22Rv1 (cell line): ENCODE measurements at regions not wholly inside any gene's neighbourhood (a gene's known extent, or its start where the extent isn't known, plus 50 kb on each side); places are given as distances from the start of the nearest gene placed in this dataset.

ENCODE experiments used
- H3K27ac ChIP-seq: fragments of 450-650 bp; 2 replicates; pipeline ENCODE4 v1.5.1; 2017
- ZFX ChIP-seq: fragments of 450-650 bp; IDR thresholded peaks from 2 replicates; pipeline ENCODE4 v1.6.1; 2017; ENCODE audit warnings: antibody characterized with exemption, borderline replicate concordance
- TF ChIP-seq, protein P1 (sequence below): fragments of 450-650 bp; IDR thresholded peaks from 2 replicates; pipeline ENCODE4 v1.5.1; 2017; ENCODE audit warnings: mild to moderate bottlenecking

DNA sequence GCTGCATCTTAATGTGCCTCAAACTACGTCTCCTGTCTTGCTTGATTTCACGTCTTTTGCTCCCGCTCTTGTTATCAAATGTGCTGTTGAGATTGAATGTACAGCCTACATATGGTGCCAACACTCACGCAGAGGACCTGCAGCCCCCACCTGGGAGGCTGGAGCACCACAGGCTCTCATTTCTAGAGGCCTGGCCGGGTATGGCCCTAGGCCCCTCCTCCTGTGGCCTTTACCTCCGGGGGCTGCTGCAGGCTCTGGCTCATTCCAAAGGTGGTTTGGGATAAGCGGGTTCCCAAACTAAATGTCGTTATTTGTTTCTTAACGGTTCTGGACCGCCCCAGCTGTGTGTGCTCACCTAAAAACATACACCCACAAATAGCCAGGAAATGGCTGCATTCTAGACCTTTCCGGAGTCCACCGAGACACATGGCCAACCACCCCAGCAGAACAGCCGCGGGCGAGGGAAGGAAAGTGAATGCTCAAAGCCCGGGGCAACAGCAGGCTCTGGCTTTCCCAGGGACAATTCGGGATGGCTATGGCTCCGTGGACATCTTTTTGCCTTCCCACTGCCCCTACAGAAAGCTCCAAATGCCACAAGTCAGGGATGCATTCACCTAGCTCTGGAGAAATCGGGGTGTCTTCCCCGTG lies 105.9 kb downstream of the ENGASE start:
- no peak overlapping the region for H3K27ac ChIP-seq
- TF ChIP-seq ZFX: no peak
- TF ChIP-seq, protein P1, sequence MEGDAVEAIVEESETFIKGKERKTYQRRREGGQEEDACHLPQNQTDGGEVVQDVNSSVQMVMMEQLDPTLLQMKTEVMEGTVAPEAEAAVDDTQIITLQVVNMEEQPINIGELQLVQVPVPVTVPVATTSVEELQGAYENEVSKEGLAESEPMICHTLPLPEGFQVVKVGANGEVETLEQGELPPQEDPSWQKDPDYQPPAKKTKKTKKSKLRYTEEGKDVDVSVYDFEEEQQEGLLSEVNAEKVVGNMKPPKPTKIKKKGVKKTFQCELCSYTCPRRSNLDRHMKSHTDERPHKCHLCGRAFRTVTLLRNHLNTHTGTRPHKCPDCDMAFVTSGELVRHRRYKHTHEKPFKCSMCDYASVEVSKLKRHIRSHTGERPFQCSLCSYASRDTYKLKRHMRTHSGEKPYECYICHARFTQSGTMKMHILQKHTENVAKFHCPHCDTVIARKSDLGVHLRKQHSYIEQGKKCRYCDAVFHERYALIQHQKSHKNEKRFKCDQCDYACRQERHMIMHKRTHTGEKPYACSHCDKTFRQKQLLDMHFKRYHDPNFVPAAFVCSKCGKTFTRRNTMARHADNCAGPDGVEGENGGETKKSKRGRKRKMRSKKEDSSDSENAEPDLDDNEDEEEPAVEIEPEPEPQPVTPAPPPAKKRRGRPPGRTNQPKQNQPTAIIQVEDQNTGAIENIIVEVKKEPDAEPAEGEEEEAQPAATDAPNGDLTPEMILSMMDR: no peak

DNA sequence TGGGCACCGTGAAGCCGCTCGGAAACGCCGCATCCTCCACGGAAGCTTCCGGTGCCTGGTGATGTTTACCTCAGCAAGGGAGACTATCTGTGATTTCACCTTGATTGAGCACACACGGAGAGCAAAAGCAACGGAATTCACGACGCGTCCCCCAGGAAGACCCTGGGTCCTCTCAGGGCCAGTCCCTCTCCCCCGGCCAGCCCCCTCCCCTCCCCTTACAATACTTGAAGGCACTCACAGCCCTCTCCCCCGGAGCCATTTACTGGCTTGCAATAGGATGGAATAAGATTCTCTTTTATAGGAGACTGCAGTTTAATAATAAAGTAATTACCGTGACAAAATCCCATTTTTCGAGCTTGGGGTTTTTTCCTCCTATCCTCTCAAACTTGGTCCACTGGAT lies 104.7 kb downstream of the ENGASE start:
- H3K27ac ChIP-seq: no peak overlapping the region
- no peak for TF ChIP-seq ZFX
- TF ChIP-seq, protein P1: no peak

DNA sequence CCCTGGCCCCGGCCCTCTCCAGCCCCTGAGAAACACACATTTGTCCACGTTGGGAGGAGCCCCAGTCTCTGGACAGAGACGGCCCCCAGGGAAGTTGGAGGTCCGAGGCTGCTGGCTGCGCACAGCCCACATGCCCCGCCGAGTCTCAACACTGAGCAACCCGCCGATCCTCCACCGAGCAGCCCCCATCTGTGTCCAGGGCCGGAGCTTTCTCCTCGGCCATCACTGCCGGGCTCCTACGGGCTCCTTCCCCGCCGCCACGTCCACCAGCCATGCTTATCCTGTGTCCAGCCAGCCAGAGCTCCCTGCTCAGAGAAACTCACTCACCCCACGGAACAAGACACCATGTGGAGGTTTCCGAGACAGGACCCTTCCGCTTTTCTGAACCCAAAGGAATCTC lies 103.3 kb downstream of the ENGASE start:
- no peak overlapping the region for H3K27ac ChIP-seq
- no peak for TF ChIP-seq ZFX
- TF ChIP-seq, protein P1: no peak

DNA sequence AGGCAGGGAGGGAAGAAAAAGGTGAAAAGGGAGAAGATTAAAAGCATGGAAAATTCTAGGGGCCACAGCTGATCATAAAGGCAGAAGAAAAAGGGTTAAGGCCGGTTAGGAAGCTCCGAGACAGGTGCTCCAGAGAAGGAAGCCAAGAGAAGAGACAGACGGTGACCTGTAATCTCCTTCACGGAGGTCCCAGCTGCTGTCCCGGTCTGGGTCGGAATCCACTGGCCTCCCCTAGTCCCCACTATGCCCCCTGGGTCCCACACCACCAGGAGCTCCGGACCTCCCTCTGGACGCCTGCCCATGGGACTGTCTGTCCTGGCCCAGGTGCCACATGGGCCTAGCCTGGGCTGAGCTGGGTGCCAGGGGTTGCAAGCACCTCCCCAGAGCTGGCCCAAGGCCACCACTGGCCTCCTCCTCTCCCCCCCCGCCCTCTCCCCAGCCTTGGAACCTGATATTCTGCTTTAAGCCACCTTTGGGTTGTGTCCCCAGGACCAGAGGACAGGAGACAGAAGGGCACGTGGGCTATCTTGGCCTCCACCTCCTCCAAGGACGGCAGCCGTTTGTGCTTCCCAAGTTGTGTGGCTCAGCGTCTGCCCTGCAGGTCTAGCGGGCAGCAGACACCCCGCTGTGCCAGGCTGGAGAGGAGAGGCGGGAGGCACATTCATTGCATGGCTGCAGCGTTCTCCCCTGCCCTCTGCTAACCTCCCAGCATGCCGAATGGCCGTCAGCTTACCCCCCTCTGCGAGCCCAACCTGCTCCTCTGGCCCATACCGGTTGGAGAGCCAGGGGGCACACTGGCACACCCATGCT lies 102.4 kb downstream of the ENGASE start:
- no peak overlapping the region for H3K27ac ChIP-seq
- TF ChIP-seq ZFX: no peak
- TF ChIP-seq, protein P1: no peak

DNA sequence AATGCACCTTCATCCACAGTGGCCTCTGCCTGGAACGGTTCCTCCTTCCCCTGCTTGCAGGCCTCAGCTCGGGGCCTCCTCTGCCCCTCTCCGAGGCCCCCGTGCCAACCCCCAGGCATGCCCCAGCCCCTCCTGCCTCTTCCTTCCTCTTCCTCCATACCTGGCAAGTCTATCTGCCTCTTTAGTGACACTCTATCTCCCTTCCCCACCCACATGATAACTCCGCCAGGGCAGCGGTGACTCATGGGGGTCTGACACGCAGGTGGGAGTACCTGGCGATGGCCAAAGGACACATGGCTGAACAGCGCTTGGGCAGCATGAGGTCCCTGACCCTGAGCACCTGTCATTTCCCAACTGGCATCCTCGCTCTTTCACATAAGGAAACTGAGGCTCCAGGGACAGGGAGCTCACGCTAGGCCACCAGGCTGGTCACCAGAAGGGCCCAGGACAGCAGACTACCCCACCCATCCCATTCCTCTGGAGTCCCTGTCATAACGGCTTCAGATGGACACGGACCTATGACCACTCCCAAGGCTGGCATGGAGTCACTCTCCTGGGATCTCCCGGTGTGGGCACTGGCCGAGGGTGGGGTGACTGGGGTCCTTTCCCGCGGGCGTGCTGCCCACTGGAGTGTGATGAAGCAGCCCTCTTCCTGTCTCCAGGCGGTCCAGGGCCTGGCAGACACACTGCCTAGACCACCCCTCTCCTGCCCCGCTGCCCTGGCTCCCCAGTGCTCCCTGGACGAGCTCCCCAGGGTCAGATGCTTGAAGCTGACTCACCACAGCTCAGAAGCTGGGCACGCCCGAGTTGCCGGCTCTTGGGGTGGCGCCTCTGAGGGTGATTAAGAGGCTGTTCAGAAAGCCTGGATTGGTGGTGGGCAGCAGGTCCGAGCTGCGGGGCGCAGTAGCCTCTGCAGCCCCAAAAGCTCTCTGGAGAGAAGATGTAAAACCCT lies 100.6 kb downstream of the ENGASE start:
- no peak overlapping the region for H3K27ac ChIP-seq
- TF ChIP-seq, protein P1: no peak
- TF ChIP-seq ZFX: no peak

DNA sequence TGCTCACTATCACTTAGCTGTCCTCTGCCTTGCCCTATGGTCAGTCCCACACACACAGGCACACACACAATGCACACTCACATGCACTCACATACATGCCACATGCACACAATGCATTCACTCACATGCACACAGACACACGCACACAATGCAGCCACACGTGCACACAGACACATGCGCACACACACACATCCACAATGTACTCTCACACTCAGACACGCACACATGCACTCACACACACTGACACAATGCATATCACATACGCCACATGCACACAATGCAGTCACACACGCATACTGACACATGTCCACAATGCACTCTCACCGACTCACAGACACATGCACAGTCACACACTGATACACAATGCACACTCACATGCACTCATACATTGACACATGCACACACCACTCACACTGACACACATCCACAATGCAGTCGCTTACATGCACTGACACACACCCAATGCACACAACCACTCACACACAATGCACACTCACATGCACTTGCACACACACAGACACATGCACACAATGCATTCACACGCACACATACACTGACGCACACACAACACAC lies 99.7 kb downstream of the ENGASE start:
- TF ChIP-seq ZFX: no peak
- TF ChIP-seq, protein P1: no peak
- no peak overlapping the region for H3K27ac ChIP-seq
